GM23248 (cell line): ENCODE measurements at regions not wholly inside any gene's neighbourhood (a gene's known extent, or its start where the extent isn't known, plus 50 kb on each side); places are given as distances from the start of the nearest gene placed in this dataset.

ENCODE experiments used
- EZH2 ChIP-seq: fragments of 200-600 bp; sonication (generic); IDR thresholded peaks from 2 replicates; pipeline ENCODE4 v1.6.1; 2018; ENCODE audit warnings: antibody characterized with exemption, mild to moderate bottlenecking; ENCODE audit not compliant: insufficient read depth, poor library complexity, severe bottlenecking
- EZH2phosphoT487 ChIP-seq: fragments of 200-600 bp; sonication (generic); IDR thresholded peaks from 2 replicates; pipeline ENCODE4 v1.6.1; 2018; ENCODE audit warnings: antibody characterized with exemption, moderate library complexity, mild to moderate bottlenecking, low read depth; ENCODE audit not compliant: insufficient read depth

GRCh38 chr18:60898111-60898510, 435.1 kb upstream of the CDH20 start:
- TF ChIP-seq EZH2 (no peak), EZH2phosphoT487 (no peak)
